Liver (tissue), 8 donors: ENCODE measurements at regions not wholly inside any gene's neighbourhood (a gene's known extent, or its start where the extent isn't known, plus 50 kb on each side); places are given as distances from the start of the nearest gene placed in this dataset.

Experiments used
- DNase-seq: peaks from one replicate; pipeline ENCODE4 v3.0.0-alpha.2; 2017; ENCODE audit warnings: low spot score
- H3K27ac ChIP-seq, 2 donors: one replicate each; pipeline ENCODE4 v1.7.0; 2013; ENCODE audit warnings: inconsistent platforms in 2 of 2, low read length in 2 of 2, control low read depth in 1 of 2, low read depth in 1 of 2, mild to moderate bottlenecking in 1 of 2
- H3K27me3 ChIP-seq, 4 donors: one replicate each; pipeline versions ENCODE4 v1.6.1 to v1.7.0; 2013; ENCODE audit warnings: low read length in 3 of 4, inconsistent platforms in 1 of 4, mild to moderate bottlenecking in 1 of 4, moderate library complexity in 1 of 4; ENCODE audit not compliant: control insufficient read depth in 4 of 4, insufficient read depth in 4 of 4
- H3K36me3 ChIP-seq, 4 donors: one replicate each; pipeline versions ENCODE4 v1.6.1 to v1.7.0; 2013; ENCODE audit warnings: low read length in 3 of 4, mild to moderate bottlenecking in 3 of 4, low read depth in 1 of 4, moderate library complexity in 1 of 4; ENCODE audit not compliant: control insufficient read depth in 4 of 4, insufficient read depth in 3 of 4
- H3K4me1 ChIP-seq, 4 donors: one replicate each; pipeline versions ENCODE4 v1.6.1 to v1.7.0; 2013; ENCODE audit warnings: low read length in 3 of 4, mild to moderate bottlenecking in 3 of 4, moderate library complexity in 1 of 4; ENCODE audit not compliant: control insufficient read depth in 4 of 4, insufficient read depth in 4 of 4
- H3K4me3 ChIP-seq, 3 donors: one replicate each; pipeline versions ENCODE4 v1.6.1 to v1.7.0; 2013; ENCODE audit warnings: low read length in 3 of 3, control low read depth in 1 of 3, low read depth in 1 of 3, mild to moderate bottlenecking in 1 of 3
- H3K9ac ChIP-seq, 2 donors: one replicate each; pipeline ENCODE4 v1.7.0; 2013; ENCODE audit warnings: low read length in 2 of 2, mild to moderate bottlenecking in 2 of 2, moderate library complexity in 2 of 2, control low read depth in 1 of 2, low read depth in 1 of 2
- H3K9me3 ChIP-seq, 4 donors: one replicate each; pipeline versions ENCODE4 v1.6.1 to v1.7.0; 2013; ENCODE audit warnings: low read length in 3 of 4; ENCODE audit not compliant: control insufficient read depth in 4 of 4
- FOXA1 ChIP-seq: IDR thresholded peaks from 2 replicates; pipeline ENCODE4 v1.6.1; 2016; ENCODE audit warnings: antibody characterized with exemption
- GABPA ChIP-seq, 2 donors: IDR thresholded peaks in 1 of 2; conservative IDR thresholded peaks in 1 of 2; 2 replicates each; pipeline ENCODE4 v1.6.1; 2016; ENCODE audit warnings: antibody characterized with exemption in 2 of 2, mild to moderate bottlenecking in 1 of 2, moderate library complexity in 1 of 2
- HNF4A ChIP-seq, 2 donors: conservative IDR thresholded peaks; 2 replicates each; pipeline ENCODE4 v1.6.1; 2016; ENCODE audit warnings: antibody characterized with exemption in 2 of 2, mild to moderate bottlenecking in 2 of 2
- HNF4G ChIP-seq: IDR thresholded peaks from 2 replicates; pipeline ENCODE4 v1.6.1; 2016; ENCODE audit warnings: antibody characterized with exemption
- RAD21 ChIP-seq, 2 donors: IDR thresholded peaks; 2 replicates each; pipeline ENCODE4 v1.6.1; 2016; ENCODE audit warnings: antibody characterized with exemption in 2 of 2, mild to moderate bottlenecking in 2 of 2
- RXRA ChIP-seq, 2 donors: IDR thresholded peaks; 2 replicates each; pipeline ENCODE4 v1.6.1; 2017 to 2018; ENCODE audit warnings: antibody characterized with exemption in 2 of 2, mild to moderate bottlenecking in 1 of 2
- SP1 ChIP-seq: IDR thresholded peaks from 2 replicates; pipeline ENCODE4 v1.6.1; 2018; ENCODE audit warnings: antibody characterized with exemption, mild to moderate bottlenecking
- YY1 ChIP-seq: IDR thresholded peaks from 2 replicates; pipeline ENCODE4 v1.6.1; 2016; ENCODE audit warnings: antibody characterized with exemption, mild to moderate bottlenecking
- WGBS: extraction: QIAGEN DNeasy Blood & Tissue Kit; methylation state at CpG from one replicate; pipeline ENCODE4 v1.1.7; 2013; 5-methylcytosine and 5-hydroxymethylcytosine counted together
- TF ChIP-seq, protein P1 (sequence below): IDR thresholded peaks from 2 replicates; pipeline ENCODE4 v1.6.1; 2016; ENCODE audit warnings: antibody characterized with exemption
- TF ChIP-seq, protein P2 (sequence below): IDR thresholded peaks from 2 replicates; pipeline ENCODE4 v1.6.1; 2016; ENCODE audit warnings: antibody characterized with exemption, mild to moderate bottlenecking
- TF ChIP-seq, protein P3 (sequence below): fragments of 150-350 bp; IDR thresholded peaks from 2 replicates; pipeline ENCODE4 v1.5.1; 2017; ENCODE audit warnings: improper control_type of control experiment, low read depth, low read length; ENCODE audit not compliant: missing input control
- donor health status: healthy.
- donor health status: healthy.
- donor health status: healthy.
- donor health status: healthy.
- donor health status: healthy.

DNA sequence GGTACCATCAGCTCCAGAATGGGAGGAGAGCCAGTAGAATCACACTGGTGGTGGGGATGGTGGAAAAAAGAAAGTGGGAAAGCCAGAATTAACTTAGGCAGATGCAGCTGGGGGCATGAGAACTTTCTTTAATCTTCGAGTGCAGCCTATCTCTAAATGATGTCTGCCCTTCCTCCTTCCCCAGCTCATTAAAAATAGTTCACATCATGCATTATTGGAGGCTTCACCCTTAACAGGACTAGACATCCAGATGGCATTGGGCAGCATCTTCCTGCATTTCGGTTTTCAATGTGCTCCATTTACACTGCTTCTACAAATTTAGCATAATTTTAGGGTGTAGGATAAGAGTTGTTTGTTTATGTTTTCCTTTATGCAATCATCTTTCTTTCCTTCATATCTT lies 272.8 kb downstream of the COG6 start:
- H3K4me3 ChIP-seq, result no peak overlapping the region
- H3K36me3 ChIP-seq, result no peaks in the 10 kb centered on the region
- H3K4me1 ChIP-seq, result no peaks in the 10 kb centered on the region
- TF ChIP-seq GABPA (IDR thresholded peaks at IDR 0.05 in 1 of 2, conservative IDR thresholded peaks at IDR 0.05 in 1 of 2), result no peak
- TF ChIP-seq YY1, result no peak
- TF ChIP-seq, protein P1, sequence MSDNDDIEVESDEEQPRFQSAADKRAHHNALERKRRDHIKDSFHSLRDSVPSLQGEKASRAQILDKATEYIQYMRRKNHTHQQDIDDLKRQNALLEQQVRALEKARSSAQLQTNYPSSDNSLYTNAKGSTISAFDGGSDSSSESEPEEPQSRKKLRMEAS, result no peak
- no peak for TF ChIP-seq HNF4A (conservative IDR thresholded peaks at IDR 0.05)
- TF ChIP-seq, protein P2, sequence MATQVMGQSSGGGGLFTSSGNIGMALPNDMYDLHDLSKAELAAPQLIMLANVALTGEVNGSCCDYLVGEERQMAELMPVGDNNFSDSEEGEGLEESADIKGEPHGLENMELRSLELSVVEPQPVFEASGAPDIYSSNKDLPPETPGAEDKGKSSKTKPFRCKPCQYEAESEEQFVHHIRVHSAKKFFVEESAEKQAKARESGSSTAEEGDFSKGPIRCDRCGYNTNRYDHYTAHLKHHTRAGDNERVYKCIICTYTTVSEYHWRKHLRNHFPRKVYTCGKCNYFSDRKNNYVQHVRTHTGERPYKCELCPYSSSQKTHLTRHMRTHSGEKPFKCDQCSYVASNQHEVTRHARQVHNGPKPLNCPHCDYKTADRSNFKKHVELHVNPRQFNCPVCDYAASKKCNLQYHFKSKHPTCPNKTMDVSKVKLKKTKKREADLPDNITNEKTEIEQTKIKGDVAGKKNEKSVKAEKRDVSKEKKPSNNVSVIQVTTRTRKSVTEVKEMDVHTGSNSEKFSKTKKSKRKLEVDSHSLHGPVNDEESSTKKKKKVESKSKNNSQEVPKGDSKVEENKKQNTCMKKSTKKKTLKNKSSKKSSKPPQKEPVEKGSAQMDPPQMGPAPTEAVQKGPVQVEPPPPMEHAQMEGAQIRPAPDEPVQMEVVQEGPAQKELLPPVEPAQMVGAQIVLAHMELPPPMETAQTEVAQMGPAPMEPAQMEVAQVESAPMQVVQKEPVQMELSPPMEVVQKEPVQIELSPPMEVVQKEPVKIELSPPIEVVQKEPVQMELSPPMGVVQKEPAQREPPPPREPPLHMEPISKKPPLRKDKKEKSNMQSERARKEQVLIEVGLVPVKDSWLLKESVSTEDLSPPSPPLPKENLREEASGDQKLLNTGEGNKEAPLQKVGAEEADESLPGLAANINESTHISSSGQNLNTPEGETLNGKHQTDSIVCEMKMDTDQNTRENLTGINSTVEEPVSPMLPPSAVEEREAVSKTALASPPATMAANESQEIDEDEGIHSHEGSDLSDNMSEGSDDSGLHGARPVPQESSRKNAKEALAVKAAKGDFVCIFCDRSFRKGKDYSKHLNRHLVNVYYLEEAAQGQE, result no peak
- no peak for TF ChIP-seq RAD21 (IDR thresholded peaks at IDR 0.05)
- TF ChIP-seq, protein P3, sequence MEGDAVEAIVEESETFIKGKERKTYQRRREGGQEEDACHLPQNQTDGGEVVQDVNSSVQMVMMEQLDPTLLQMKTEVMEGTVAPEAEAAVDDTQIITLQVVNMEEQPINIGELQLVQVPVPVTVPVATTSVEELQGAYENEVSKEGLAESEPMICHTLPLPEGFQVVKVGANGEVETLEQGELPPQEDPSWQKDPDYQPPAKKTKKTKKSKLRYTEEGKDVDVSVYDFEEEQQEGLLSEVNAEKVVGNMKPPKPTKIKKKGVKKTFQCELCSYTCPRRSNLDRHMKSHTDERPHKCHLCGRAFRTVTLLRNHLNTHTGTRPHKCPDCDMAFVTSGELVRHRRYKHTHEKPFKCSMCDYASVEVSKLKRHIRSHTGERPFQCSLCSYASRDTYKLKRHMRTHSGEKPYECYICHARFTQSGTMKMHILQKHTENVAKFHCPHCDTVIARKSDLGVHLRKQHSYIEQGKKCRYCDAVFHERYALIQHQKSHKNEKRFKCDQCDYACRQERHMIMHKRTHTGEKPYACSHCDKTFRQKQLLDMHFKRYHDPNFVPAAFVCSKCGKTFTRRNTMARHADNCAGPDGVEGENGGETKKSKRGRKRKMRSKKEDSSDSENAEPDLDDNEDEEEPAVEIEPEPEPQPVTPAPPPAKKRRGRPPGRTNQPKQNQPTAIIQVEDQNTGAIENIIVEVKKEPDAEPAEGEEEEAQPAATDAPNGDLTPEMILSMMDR, result no peak
- TF ChIP-seq RXRA (IDR thresholded peaks at IDR 0.05), result no peak
- TF ChIP-seq FOXA1, result no peak
- no peak for TF ChIP-seq SP1
- peaks cover 0 to 5% (median 2%) of the 10 kb centered on the region in 4 donors for H3K9me3 ChIP-seq
- WGBS, result 75% methylated on average over 2 of the region's 2 CpGs
- H3K27me3 ChIP-seq, result peaks cover 0 to 4% (median 0%) of the 10 kb centered on the region in 4 donors
- H3K27ac ChIP-seq, result no peak overlapping the region
- DNase-seq, result no peak
- H3K9ac ChIP-seq, result no peak overlapping the region

DNA sequence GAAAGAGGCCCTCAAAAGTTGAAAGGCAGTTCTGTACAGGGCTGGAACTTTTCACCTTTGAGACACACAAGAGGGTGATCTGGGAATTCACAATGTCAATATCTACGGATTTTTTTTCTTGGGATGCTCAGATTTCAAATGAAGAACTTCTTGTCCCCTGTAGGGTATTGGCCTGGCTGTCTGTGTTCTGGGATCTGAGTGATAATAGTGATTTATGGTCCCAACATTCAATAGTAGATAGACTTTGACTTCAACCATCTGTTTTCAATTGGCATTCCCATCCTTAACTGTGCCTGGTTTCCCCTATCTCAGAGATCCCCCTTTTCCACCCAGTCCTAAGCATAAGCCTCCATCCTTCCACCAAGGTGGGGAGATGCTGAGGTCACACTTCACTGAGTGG lies 274.1 kb downstream of the COG6 start:
- Histone ChIP-seq H3K27me3 (peaks cover 0 to 4% (median 0%) of the 10 kb centered on the region in 4 donors), H3K9me3 (peaks cover 0 to 5% (median 2%) of the 10 kb centered on the region in 4 donors), H3K36me3 (no peaks in the 10 kb centered on the region), H3K27ac (no peak overlapping the region), H3K4me3 (no peak overlapping the region), H3K4me1 (no peaks in the 10 kb centered on the region), H3K9ac (no peak overlapping the region)
- no peak for DNase-seq
- WGBS, result 58% methylated on average over 1 of the region's 1 CpG
- TF ChIP-seq RXRA (IDR thresholded peaks at IDR 0.05) (no peak), FOXA1 (no peak), HNF4G (no peak)
- TF ChIP-seq, protein P2, result no peak
